ENCODE measurements at regions not wholly inside any gene's neighbourhood (a gene's known extent, or its start where the extent isn't known, plus 50 kb on each side); places are given as distances from the start of the nearest gene placed in this dataset.

GRCh38 chr3:152957491-152957890 is 122.6 kb downstream of the P2RY1 start:
- no peak for DNase-seq (ENCODE audit: low spot score)

DNA sequence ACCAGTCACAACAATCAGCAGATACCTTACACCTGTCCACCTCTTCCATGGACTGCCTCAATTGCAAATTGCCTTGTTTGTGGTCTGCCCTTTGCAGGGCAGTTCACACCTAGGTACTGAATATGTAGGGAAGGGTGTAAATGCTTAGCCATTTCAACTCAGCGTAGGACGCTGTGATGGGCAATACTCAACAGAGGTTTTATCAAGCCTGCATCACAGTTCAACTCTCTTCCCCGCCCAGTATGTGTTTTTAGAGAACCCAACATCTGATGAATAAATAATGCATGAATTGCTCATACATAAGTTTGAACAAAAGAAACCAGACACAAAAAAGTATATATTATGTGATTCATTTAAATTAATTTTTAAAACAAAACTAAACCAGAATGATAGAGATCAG is 124.4 kb downstream of the P2RY1 start:
- DNase-seq (ENCODE audit: low spot score): no peak

- DNase-seq (ENCODE audit: low spot score): peak; percentile 35
These were observed 125.8 kb downstream of the P2RY1 start for GRCh38 chr3:152960684-152961083.

DNA sequence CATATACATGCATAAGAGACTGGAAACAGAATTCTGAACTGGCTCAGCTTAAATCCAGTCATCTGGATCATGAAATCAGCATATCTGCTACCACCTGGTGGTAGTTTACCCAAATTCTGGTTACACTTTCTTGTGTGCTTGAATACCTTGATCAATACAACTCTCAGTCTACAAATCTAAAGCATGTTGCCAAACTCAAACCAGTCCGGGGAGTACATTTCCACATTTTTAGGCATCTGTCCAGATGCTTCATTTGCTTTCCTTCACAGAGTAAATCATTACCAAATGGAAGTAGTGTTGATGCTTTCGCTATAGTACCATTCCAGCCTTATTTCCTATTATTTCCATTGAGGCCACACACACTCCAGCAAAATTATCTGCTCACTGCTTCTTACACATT is 126.4 kb downstream of the P2RY1 start:
- DNase-seq (ENCODE audit: low spot score): peak; percentile 29

DNA sequence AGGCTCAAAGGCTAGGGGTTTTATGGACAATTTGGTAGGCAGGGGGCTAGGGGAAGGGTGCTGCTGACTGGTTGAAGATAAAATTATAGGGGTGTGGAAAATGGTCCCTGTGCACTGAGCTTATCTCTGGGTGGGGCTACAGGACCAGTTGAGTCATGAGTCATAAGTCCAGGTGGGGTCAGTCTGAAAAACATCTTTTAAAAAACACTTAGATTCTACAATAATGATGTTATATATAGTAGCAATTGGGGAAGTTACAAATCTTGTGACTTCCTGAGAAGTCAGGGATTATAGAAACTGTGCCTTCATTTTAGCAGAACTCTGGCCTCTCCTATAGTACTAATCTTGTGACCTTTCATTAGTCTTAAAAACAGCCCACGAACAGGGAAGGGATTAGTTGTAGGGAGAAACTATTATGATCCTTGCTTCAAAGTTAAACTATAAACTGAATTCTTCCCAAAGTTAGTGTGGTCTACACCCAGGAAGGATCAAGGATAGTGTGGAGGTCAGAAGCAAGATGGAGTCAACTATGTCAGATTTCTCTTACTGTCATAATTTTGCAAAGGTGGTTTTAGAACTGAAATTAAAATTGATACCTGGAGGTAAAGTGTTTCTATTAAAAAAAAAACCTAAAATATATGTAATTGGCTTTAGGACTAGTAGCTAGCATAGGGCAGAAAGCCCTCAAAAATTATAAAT is 130.1 kb downstream of the P2RY1 start:
- DNase-seq (ENCODE audit: low spot score): no peak

- no peak for DNase-seq (ENCODE audit: low spot score)
These were observed 133.6 kb downstream of the P2RY1 start for GRCh38 chr3:152968388-152969024.

DNA sequence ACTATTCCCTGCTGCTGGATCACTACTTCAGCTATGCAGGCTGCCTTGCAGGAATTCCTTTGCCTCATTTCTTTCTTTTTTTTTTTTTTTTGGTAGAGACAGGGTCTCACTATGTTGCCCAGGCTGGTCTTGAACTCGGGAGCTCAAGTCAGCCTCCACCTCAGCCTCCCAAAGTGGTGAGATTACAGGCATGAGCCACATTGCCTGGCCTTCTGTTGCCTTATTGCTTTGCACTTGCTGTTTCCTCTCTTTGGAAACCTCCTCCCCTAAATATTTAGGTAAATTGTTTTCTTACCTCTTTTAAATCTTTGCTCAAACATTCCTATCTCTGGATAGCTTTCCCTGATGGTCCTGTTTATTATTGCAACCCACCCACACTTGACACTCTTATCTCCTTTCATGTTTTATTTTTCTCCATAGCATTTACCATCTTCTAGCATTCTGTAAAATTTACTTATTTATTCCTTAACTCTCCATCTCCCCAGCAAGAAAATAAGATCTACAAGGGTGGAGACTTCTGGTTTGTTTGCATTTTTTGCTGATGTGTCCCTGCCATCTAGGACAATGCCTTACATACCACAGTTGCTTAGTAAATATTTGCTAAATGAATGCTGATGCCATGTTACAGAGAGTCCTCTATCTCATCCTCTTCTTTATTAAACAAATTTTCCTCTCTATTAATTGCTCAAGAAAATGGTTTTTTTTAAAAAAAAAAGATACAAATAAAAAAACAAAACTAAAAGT is 134.8 kb downstream of the P2RY1 start:
- DNase-seq (ENCODE audit: low spot score): peak; percentile 41

- no peak for DNase-seq (ENCODE audit: low spot score)
These were observed 135.9 kb downstream of the P2RY1 start for GRCh38 chr3:152970851-152971250.

DNA sequence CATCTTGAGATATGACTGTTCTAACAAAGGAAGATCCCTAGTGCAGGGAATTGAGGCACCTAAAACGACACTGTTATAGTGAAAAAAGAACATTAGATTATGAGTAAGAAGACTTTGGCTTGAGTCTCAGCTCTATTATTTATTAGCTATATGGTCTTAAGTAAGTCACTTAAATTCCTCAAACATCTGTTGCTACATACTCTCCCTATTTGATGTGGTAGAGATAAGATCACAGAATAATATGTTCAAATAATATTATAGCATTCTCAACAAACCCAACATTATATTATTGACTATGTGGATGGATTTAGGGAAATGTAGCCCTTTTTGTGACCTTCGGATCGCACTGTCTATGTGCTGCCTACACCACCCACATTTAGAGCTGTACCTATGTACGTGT is 136.9 kb downstream of the P2RY1 start:
- DNase-seq (ENCODE audit: low spot score): no peak

DNA sequence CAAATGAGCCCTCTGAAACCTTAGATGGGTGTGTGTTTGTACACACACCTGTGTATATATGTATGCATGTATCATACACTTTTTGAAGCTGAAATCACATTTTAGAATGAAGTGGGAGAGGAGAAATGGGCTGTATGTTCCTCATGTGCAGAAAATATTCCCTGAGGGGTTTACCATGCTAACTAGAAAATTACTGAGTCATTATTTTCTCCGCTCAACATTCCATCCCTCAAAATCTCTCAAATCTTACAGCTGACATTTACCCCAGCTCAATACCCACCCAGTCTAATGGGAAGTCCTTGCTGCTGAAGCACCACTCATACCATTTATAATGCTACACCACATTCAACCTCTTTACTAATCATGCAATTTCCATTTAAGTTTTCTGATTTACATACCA is 138.6 kb downstream of the P2RY1 start:
- no peak for DNase-seq (ENCODE audit: low spot score)

DNA sequence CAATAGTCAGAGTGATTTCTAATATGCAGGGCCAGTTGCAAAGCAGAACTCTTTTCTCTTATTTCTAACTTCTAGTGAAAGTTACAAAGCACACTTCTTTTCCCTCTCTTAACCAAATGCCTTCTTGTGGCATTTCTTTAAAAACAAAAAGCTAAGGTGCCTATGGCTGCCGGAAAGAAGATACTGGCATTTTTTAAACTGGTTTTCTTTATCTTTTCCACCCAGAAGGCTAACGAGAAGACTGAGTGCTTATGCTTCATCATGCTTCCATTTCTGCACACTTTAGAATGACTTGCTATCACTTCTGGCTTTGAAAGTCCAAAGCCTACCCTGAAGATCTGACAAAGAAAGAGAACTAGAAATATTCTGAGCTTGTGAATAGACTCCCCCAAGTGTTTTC is 141.3 kb downstream of the P2RY1 start:
- DNase-seq (ENCODE audit: low spot score): no peak

- DNase-seq (ENCODE audit: low spot score): no peak
These were observed 142.4 kb downstream of the P2RY1 start for GRCh38 chr3:152977366-152977765.

DNA sequence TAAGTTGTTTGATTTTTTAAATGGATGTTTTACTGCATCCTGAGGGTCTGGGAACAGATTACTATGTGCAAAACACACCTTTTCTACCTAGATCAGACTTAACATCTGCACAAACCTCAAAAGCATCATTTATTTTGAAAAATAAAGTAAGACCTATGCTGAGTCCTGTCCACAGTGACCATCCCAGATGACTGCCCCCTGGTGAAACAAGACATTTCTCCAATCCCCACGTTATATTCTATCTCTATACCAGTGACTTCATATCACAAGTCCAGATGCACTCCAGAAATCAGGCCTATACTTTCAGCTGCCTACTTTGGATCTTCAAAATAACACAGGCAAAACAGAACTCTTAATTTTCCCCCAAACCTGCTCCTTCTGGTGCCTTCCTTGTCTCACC is 143.2 kb downstream of the P2RY1 start:
- DNase-seq (ENCODE audit: low spot score): no peak

- DNase-seq (ENCODE audit: low spot score): no peak
These were observed 162.6 kb downstream of the P2RY1 start for GRCh38 chr3:152997526-152997925.

DNA sequence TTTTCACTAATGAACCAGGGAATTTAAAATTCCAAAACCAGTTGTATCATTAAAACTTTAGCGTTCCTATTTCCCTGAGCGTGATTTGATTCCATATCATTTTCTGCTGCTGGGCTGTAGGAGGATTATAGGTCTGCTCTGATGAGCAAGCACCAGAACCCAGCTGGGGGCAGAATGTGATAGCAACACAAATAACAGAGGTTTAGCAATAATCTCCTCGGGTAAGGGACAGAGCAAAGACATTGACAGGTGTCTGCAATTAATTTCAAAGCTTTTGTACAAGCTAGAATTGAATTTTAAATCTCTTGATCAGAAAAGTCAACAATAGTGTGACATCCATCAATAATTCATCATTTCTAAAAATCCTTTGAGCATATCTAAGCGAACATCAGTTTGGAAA is 163.4 kb upstream of the RAP2B start:
- DNase-seq (ENCODE audit: low spot score): no peak

GRCh38 chr3:153000325-153000724 is 161.7 kb upstream of the RAP2B start:
- no peak for DNase-seq (ENCODE audit: low spot score)

- DNase-seq (ENCODE audit: low spot score): no peak
These were observed 160.6 kb upstream of the RAP2B start for GRCh38 chr3:153001210-153002078.

DNA sequence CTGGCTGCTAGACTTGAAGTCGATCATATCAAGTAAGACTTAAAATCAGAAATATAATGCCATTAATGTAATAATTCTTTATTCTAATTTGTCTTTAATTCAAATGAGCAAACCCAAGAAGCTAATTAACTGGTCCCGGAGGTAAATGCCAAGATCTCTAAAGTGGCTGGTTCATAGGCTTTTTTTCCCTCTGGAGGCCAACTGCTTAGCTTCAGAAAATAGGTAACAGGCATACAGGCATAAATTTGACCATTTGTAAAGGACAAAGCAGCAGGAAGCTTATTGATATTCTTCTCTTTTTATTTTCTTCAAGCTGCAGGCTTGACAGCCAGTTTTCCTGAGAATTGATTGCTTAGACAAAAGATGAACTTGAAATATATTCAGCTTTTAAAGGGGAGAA is 158.6 kb upstream of the RAP2B start:
- no peak for DNase-seq (ENCODE audit: low spot score)

DNA sequence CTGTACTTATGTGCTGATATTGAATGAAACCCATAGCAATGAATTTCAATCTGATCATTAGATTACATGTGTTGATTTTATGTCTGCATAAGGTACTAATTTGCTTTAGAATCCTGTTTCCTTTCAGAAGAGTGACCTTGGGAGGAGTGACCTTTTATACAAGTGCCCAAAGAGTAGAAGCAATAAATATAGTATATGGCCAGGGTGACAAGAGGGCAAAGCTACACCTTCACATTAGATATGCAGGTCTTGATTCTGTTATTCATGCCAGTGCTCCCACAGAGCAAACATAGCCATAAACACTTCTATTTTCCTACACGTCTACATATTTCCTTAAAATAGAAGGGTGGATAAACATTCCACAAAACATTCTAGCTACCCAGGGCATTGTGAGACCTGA is 158.2 kb upstream of the RAP2B start:
- no peak for DNase-seq (ENCODE audit: low spot score)

DNA sequence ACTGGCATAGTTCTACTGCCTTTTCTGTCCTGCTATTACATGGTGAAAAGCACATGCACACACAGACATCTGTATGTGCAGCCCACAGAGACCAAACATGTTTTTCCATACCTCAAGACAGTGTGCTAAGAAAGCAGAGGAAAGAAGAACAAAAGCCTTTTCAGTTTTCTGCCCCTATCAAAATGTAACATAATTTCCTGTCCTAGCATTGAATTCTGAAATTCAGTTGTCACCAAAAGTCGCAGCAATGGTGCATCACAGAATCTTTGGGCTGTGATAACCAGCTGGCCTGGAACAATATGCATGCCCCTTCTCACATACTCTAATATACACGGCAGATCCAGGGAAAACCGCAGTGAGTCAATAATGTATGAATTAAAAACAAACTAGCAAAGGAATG is 153.8 kb upstream of the RAP2B start:
- DNase-seq (ENCODE audit: low spot score): no peak

- no peak for DNase-seq (ENCODE audit: low spot score)
These were observed 138.1 kb upstream of the RAP2B start for GRCh38 chr3:153023896-153024295.

DNA sequence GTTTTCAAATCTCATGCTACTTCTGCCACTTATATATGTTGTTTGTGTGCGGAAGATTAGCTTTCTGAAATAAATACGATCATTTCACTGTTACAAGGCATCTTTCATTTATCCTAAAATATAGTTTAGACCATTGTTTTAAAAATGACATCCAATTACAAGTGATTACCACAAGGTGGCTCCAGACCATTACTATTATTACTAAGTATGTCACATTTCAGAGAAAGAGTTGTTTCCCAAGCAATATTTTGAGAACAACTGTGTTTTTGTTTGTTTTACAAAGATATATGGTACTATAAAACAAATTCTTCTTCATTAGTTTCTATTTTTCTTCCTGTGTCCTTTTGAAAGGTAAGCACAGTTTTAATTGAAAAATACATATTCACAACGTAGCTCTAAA is 136.0 kb upstream of the RAP2B start:
- peak; percentile 63 for DNase-seq (ENCODE audit: low spot score)

Measured in kidney tubule cell (primary cell).